Omental fat pad (tissue), 3 donors: ENCODE measurements at regions not wholly inside any gene's neighbourhood (a gene's known extent, or its start where the extent isn't known, plus 50 kb on each side); places are given as distances from the start of the nearest gene placed in this dataset.

Experiments used
- ATAC-seq: fragments of 150-250 bp; one replicate; pipeline ENCODE4 v1.9.1; 2016; ENCODE audit warnings: mild to moderate bottlenecking, moderate library complexity; ENCODE audit not compliant: low FRiP score
- DNase-seq: peaks from one replicate; pipeline ENCODE4 v3.0.0-alpha.2; 2019; ENCODE audit warnings: low spot score
- CTCF ChIP-seq, 3 donors: fragments of 450-650 bp; IDR thresholded peaks; one replicate each; pipeline ENCODE4 v1.5.1; 2016 to 2017; ENCODE audit warnings: antibody characterized with exemption in 3 of 3, mild to moderate bottlenecking in 3 of 3, moderate library complexity in 2 of 3

GRCh38 chr9:7237473-7238246 is 479.9 kb downstream of the KDM4C start:
- no peak for ATAC-seq
- DNase-seq = no peak
- no peak for TF ChIP-seq CTCF (IDR thresholded peaks at IDR 0.05)

- DNase-seq (no peak), ATAC-seq (no peak)
- TF ChIP-seq CTCF (IDR thresholded peaks at IDR 0.05) = no peak
Measured at GRCh38 chr9:7236186-7236585, 478.4 kb downstream of the KDM4C start.

GRCh38 chr9:7234144-7234543 is 476.4 kb downstream of the KDM4C start:
- TF ChIP-seq CTCF (IDR thresholded peaks at IDR 0.05) = no peak
- no peak for DNase-seq
- no peak for ATAC-seq

- no peak for TF ChIP-seq CTCF (IDR thresholded peaks at IDR 0.05)
- ATAC-seq = no peak
- DNase-seq = no peak
Measured at GRCh38 chr9:7229571-7229970, 471.8 kb downstream of the KDM4C start.

GRCh38 chr9:7228726-7229125 is 471.0 kb downstream of the KDM4C start:
- DNase-seq = no peak
- TF ChIP-seq CTCF (IDR thresholded peaks at IDR 0.05) = no peak
- ATAC-seq = no peak

GRCh38 chr9:7227951-7228350 is 470.2 kb downstream of the KDM4C start:
- DNase-seq = no peak
- no peak for TF ChIP-seq CTCF (IDR thresholded peaks at IDR 0.05)
- no peak for ATAC-seq

GRCh38 chr9:7226007-7226640 is 468.4 kb downstream of the KDM4C start:
- ATAC-seq = no peak
- TF ChIP-seq CTCF (IDR thresholded peaks at IDR 0.05) = no peak
- DNase-seq = no peak
